ENCODE measurements at regions not wholly inside any gene's neighbourhood (a gene's known extent, or its start where the extent isn't known, plus 50 kb on each side); places are given as distances from the start of the nearest gene placed in this dataset.
"Not testable (repeated sequence)": the region's sequence is repeated elsewhere in the genome, so short reads cannot be mapped to it uniquely, and the experiment has no call there.

- no peaks in the 10 kb centered on the region for H3K36me3 Mint-ChIP-seq
- H3K4me1 Mint-ChIP-seq, result no peaks in the 10 kb centered on the region
- no peak overlapping the region for H3K4me3 Mint-ChIP-seq
- no peaks in the 10 kb centered on the region for H3K27me3 Mint-ChIP-seq (ENCODE audit: low read depth)
- no peak overlapping the region for H3K27ac Mint-ChIP-seq
- no peak for TF ChIP-seq CTCF (IDR thresholded peaks at IDR 0.05; ENCODE audit: unreplicated experiment)
- no peak for DNase-seq (ENCODE audit: low spot score in 2 of 2, unreplicated experiment in 2 of 2)
- H3K9me3 Mint-ChIP-seq, result peaks cover 8% of the 10 kb centered on the region
Measured at GRCh38 chr16:47907109-47907508, 248.7 kb downstream of the ABCC12 start.

- DNase-seq (ENCODE audit: low spot score in 2 of 2, unreplicated experiment in 2 of 2), result no peak
- H3K36me3 Mint-ChIP-seq, result no peaks in the 10 kb centered on the region
- TF ChIP-seq CTCF (IDR thresholded peaks at IDR 0.05; ENCODE audit: unreplicated experiment), result no peak
- H3K4me3 Mint-ChIP-seq, result no peak overlapping the region
- H3K9me3 Mint-ChIP-seq, result peaks cover 3% of the 10 kb centered on the region
- no peaks in the 10 kb centered on the region for H3K27me3 Mint-ChIP-seq (ENCODE audit: low read depth)
- H3K27ac Mint-ChIP-seq, result no peak overlapping the region
- H3K4me1 Mint-ChIP-seq, result no peaks in the 10 kb centered on the region
Measured at GRCh38 chr16:47905771-47906170, 250.0 kb downstream of the ABCC12 start.

GRCh38 chr16:47904691-47905090 lies 251.1 kb downstream of the ABCC12 start:
- Mint-ChIP-seq H3K27me3 (ENCODE audit: low read depth) (no peaks in the 10 kb centered on the region), H3K36me3 (no peaks in the 10 kb centered on the region), H3K27ac (no peak overlapping the region), H3K4me3 (no peak overlapping the region), H3K9me3 (peaks cover 4% of the 10 kb centered on the region), H3K4me1 (no peaks in the 10 kb centered on the region)
- no peak for DNase-seq (ENCODE audit: low spot score in 2 of 2, unreplicated experiment in 2 of 2)
- no peak for TF ChIP-seq CTCF (IDR thresholded peaks at IDR 0.05; ENCODE audit: unreplicated experiment)

GRCh38 chr16:47903470-47903869 lies 252.3 kb downstream of the ABCC12 start:
- H3K9me3 Mint-ChIP-seq, result peaks cover 11% of the 10 kb centered on the region
- H3K4me3 Mint-ChIP-seq, result no peak overlapping the region
- H3K27ac Mint-ChIP-seq, result no peak overlapping the region
- TF ChIP-seq CTCF (IDR thresholded peaks at IDR 0.05; ENCODE audit: unreplicated experiment), result no peak
- DNase-seq (ENCODE audit: low spot score in 2 of 2, unreplicated experiment in 2 of 2), result no peak
- H3K4me1 Mint-ChIP-seq, result no peaks in the 10 kb centered on the region
- no peaks in the 10 kb centered on the region for H3K36me3 Mint-ChIP-seq
- peaks cover 3% of the 10 kb centered on the region for H3K27me3 Mint-ChIP-seq (ENCODE audit: low read depth)

- not testable (repeated sequence) for H3K27me3 Mint-ChIP-seq (ENCODE audit: low read depth); H3K4me3 Mint-ChIP-seq; H3K36me3 Mint-ChIP-seq; H3K4me1 Mint-ChIP-seq; DNase-seq (ENCODE audit: low spot score in 2 of 2, unreplicated experiment in 2 of 2); H3K27ac Mint-ChIP-seq
- H3K9me3 Mint-ChIP-seq, result peaks cover 15% of the 10 kb centered on the region
Measured at GRCh38 chr16:47897105-47897504, 258.7 kb downstream of the ABCC12 start.

- no peak for DNase-seq (ENCODE audit: low spot score in 2 of 2, unreplicated experiment in 2 of 2)
- peaks cover 7% of the 10 kb centered on the region for H3K27me3 Mint-ChIP-seq (ENCODE audit: low read depth)
- no peak overlapping the region for H3K4me3 Mint-ChIP-seq
- H3K27ac Mint-ChIP-seq, result no peak overlapping the region
- H3K4me1 Mint-ChIP-seq, result no peaks in the 10 kb centered on the region
- no peak for TF ChIP-seq CTCF (IDR thresholded peaks at IDR 0.05; ENCODE audit: unreplicated experiment)
- H3K36me3 Mint-ChIP-seq, result no peaks in the 10 kb centered on the region
- H3K9me3 Mint-ChIP-seq, result peaks cover 19% of the 10 kb centered on the region
Measured at GRCh38 chr16:47895146-47895545, 260.6 kb downstream of the ABCC12 start.
